GM12878 (cell line): ENCODE measurements at regions not wholly inside any gene's neighbourhood (a gene's known extent, or its start where the extent isn't known, plus 50 kb on each side); places are given as distances from the start of the nearest gene placed in this dataset.
"Not testable (repeated sequence)": the region's sequence is repeated elsewhere in the genome, so short reads cannot be mapped to it uniquely, and the experiment has no call there.

Experiments used
- ATAC-seq: fragments of 200-7000 bp; cut with Tn5 transposase; 3 replicates; pipeline ENCODE4 v1.9.1; 2020; ENCODE audit warnings: mild to moderate bottlenecking, moderate library complexity
- BruUV-seq: library from RNA; stranded (reverse); fragments of 400-500 nt; replicated peaks from 2 replicates; lab custom pipeline; 2021; lab: Mats Ljungman, UMichigan
- CTCF ChIA-PET: fragments of 300-600 bp; sonication (Branson Sonifier 250); formaldehyde crosslinking; extraction: SDS; loops from one replicate; lab custom pipeline; 2021; ENCODE audit warnings: inconsistent platforms; lab: Yijun Ruan, JAX
- POLR2A ChIA-PET: fragments of 350-600 bp; formaldehyde crosslinking; extraction: SDS; loops from one replicate; lab custom pipeline; 2021; ENCODE audit warnings: inconsistent platforms; lab: Charles Lee
- RAD21 ChIA-PET: fragments of 300-600 bp; sonication (Branson Sonifier 250); formaldehyde crosslinking; loops from one replicate; lab custom pipeline; 2023; ENCODE audit warnings: antibody characterized with exemption; ENCODE audit not compliant: unreplicated experiment; lab: Charles Lee
- SMC1A ChIA-PET: fragments of 300-600 bp; sonication (Branson Sonifier 250); formaldehyde crosslinking; loops from one replicate; lab custom pipeline; 2023; ENCODE audit not compliant: unreplicated experiment, uncharacterized antibody; lab: Charles Lee
- DNase-seq: peaks from one replicate; pipeline ENCODE4 v3.0.0-alpha.2; 2011; ENCODE audit warnings: low read depth, low spot score
- FAIRE-seq: peaks from 3 replicates; lab custom pipeline; 2011; peaks lifted over from hg19 to GRCh38; lab: Jason Lieb, UNC
- H2AFZ ChIP-seq: 2 replicates; pipeline ENCODE4 v1.6.0; 2011; ENCODE audit warnings: low read depth, low read length, control low read depth; ENCODE audit not compliant: control insufficient read depth
- H3K27ac ChIP-seq: 2 replicates; pipeline ENCODE4 v1.5.1; 2011; ENCODE audit warnings: control low read depth; ENCODE audit not compliant: control insufficient read depth, insufficient read depth
- H3K27me3 ChIP-seq, 2 experiments: replicated peaks in 1 of 2; 2 replicates each; pipeline versions ENCODE4 v1.6.0 to v1.6.1; 2011; ENCODE audit warnings: low read length in 1 of 2; ENCODE audit not compliant: control insufficient read depth in 2 of 2, insufficient read depth in 2 of 2
- H3K36me3 ChIP-seq, 2 experiments: 2 replicates each; pipeline ENCODE4 v1.5.1; 2011; ENCODE audit warnings: low read length in 1 of 2; ENCODE audit not compliant: control insufficient read depth in 2 of 2, insufficient read depth in 2 of 2
- H3K4me1 ChIP-seq: 2 replicates; pipeline ENCODE4 v1.6.1; 2011; ENCODE audit warnings: mild to moderate bottlenecking, low read length, moderate library complexity, mixed read lengths; ENCODE audit not compliant: control insufficient read depth, insufficient read depth
- H3K4me2 ChIP-seq: 2 replicates; pipeline ENCODE4 v1.6.0; 2011; ENCODE audit warnings: control low read depth; ENCODE audit not compliant: control insufficient read depth, insufficient read depth
- H3K4me3 ChIP-seq: fragments of 200-600 bp; sonication (generic); 2 replicates; pipeline ENCODE4 v1.5.1; 2016
- H3K79me2 ChIP-seq: 2 replicates; pipeline ENCODE4 v1.6.0; 2011; ENCODE audit warnings: low read length; ENCODE audit not compliant: control insufficient read depth, insufficient read depth
- H3K9ac ChIP-seq: 2 replicates; pipeline ENCODE4 v1.8.0; 2011; ENCODE audit warnings: low read length, control low read depth, mixed read lengths; ENCODE audit not compliant: control insufficient read depth, insufficient read depth
- H3K9me3 ChIP-seq: replicated peaks from 3 replicates; pipeline ENCODE4 v1.5.1; 2011; ENCODE audit warnings: mild to moderate bottlenecking, low read length; ENCODE audit not compliant: control insufficient read depth, insufficient read depth
- H4K20me1 ChIP-seq: 2 replicates; pipeline ENCODE4 v1.6.0; 2011; ENCODE audit not compliant: control insufficient read depth, insufficient read depth
- WGBS: methylation state at CpG from one replicate; pipeline ENCODE4 v1.1.6; 2016; ENCODE audit warnings: low lambda C conversion rate; ENCODE audit not compliant: insufficient replicate concordance, insufficient coverage; ENCODE audit errors: missing lambda C conversion rate; 5-methylcytosine and 5-hydroxymethylcytosine counted together
- in situ Hi-C: fragments of 300-500 bp; cut with MboI; formaldehyde crosslinking; loops from 9 replicates; pipeline ENCODE4 v1.14.3; 2018; ENCODE audit warnings: mixed read lengths
- intact Hi-C: fragments of 100-400 bp; cut with micrococcal nuclease; formaldehyde crosslinking; loops from one replicate; pipeline ENCODE4 v1.14.2; 2022; ENCODE audit not compliant: unreplicated experiment

GRCh38 chr14:19177435-19177834, 210.2 kb downstream of the POTEM start:
- H3K9ac ChIP-seq, H3K27me3 ChIP-seq, intact Hi-C loops, H3K4me3 ChIP-seq, DNase-seq, H3K27ac ChIP-seq, RAD21 ChIA-PET, in situ Hi-C loops, H4K20me1 ChIP-seq, H2AFZ ChIP-seq, H3K4me2 ChIP-seq, BruUV-seq, H3K9me3 ChIP-seq, FAIRE-seq, POLR2A ChIA-PET, H3K4me1 ChIP-seq, CTCF ChIA-PET, ATAC-seq, H3K79me2 ChIP-seq, H3K36me3 ChIP-seq, SMC1A ChIA-PET: not testable (repeated sequence)
- WGBS = under 1% methylated on average over 5 of the region's 6 CpGs

GRCh38 chr14:19180297-19180696, 213.1 kb downstream of the POTEM start:
- RAD21 ChIA-PET, H3K79me2 ChIP-seq, intact Hi-C loops, H3K27me3 ChIP-seq, SMC1A ChIA-PET, in situ Hi-C loops, H3K36me3 ChIP-seq, H3K4me3 ChIP-seq, ATAC-seq, H3K9ac ChIP-seq, H3K27ac ChIP-seq, H2AFZ ChIP-seq, CTCF ChIA-PET, FAIRE-seq, POLR2A ChIA-PET, BruUV-seq, H3K9me3 ChIP-seq, DNase-seq, H3K4me1 ChIP-seq, H3K4me2 ChIP-seq, H4K20me1 ChIP-seq: not testable (repeated sequence)
- WGBS = 42% methylated on average over 2 of the region's 2 CpGs

GRCh38 chr14:19180881-19181280, 213.6 kb downstream of the POTEM start:
- H3K79me2 ChIP-seq, H3K4me1 ChIP-seq, ATAC-seq, BruUV-seq, H3K9ac ChIP-seq, H3K9me3 ChIP-seq, DNase-seq, CTCF ChIA-PET, H4K20me1 ChIP-seq, POLR2A ChIA-PET, intact Hi-C loops, H3K27me3 ChIP-seq, H3K4me3 ChIP-seq, H2AFZ ChIP-seq, SMC1A ChIA-PET, FAIRE-seq, RAD21 ChIA-PET, H3K36me3 ChIP-seq, in situ Hi-C loops, H3K4me2 ChIP-seq, H3K27ac ChIP-seq: not testable (repeated sequence)
- 0% methylated on average over 3 of the region's 3 CpGs for WGBS

GRCh38 chr14:19195146-19195545, 227.9 kb downstream of the POTEM start:
- H3K4me2 ChIP-seq, intact Hi-C loops, H3K27ac ChIP-seq, H3K27me3 ChIP-seq, DNase-seq, H3K9ac ChIP-seq, in situ Hi-C loops, BruUV-seq, H3K79me2 ChIP-seq, FAIRE-seq, CTCF ChIA-PET, H3K36me3 ChIP-seq, ATAC-seq, POLR2A ChIA-PET, SMC1A ChIA-PET, H3K9me3 ChIP-seq, H3K4me3 ChIP-seq, H4K20me1 ChIP-seq, RAD21 ChIA-PET, H2AFZ ChIP-seq, H3K4me1 ChIP-seq: not testable (repeated sequence)
- WGBS = 47% methylated on average over 3 of the region's 4 CpGs
